Heart left ventricle (tissue), 13 donors: ENCODE measurements at regions not wholly inside any gene's neighbourhood (a gene's known extent, or its start where the extent isn't known, plus 50 kb on each side); places are given as distances from the start of the nearest gene placed in this dataset.

ENCODE experiments used
- CTCF ChIP-seq, 12 donors: fragments of 200-600 bp; sonication (generic) in 4 of 12; IDR thresholded peaks; one replicate each; pipeline versions ENCODE4 v1.5.0 to v1.8.0; 2018 to 2022; ENCODE audit warnings: antibody characterized with exemption in 12 of 12, mild to moderate bottlenecking in 5 of 12
- POLR2A ChIP-seq, 2 donors: fragments of 450-650 bp; IDR thresholded peaks; one replicate each; pipeline ENCODE4 v1.6.1; 2017; ENCODE audit warnings: antibody characterized with exemption in 2 of 2, mild to moderate bottlenecking in 2 of 2, moderate library complexity in 2 of 2
- donor health status: ischemic (EF 13 %, LVEDD 7.1; RV severe dilation, severe dysfunction).
- donor health status: DM: no; HTN: yes; CAD: no.
- donor health status: DM: no; HTN: no; CAD: no.
- donor health status: ischemic (EF 25% LVEDD 6.9; RV normal size, moderate dysfunction).
- donor health status: ischemic (EF 25% LVEDD 5.7; RV mildly dilated, moderate dysfunction).
- donor health status: ischemic (EF 35%, LVEDD 5.7; RV mildly dilated, moderate dysfunction).
- donor health status: nonischemic (EF 11% LVEDD 7.7; RV severe dilation, severe dysfunction).
- donor health status: DM: yes; HTN: yes; CAD: no.
- donor health status: PGD.
- donor health status: ischemic (EF 29% LVEDD 5.4; RV normal size, mild dysfunction).
- donor health status: nonischemic (EF 23%, LVEDD 6.1; RV moderate dilation, normal function).

DNA sequence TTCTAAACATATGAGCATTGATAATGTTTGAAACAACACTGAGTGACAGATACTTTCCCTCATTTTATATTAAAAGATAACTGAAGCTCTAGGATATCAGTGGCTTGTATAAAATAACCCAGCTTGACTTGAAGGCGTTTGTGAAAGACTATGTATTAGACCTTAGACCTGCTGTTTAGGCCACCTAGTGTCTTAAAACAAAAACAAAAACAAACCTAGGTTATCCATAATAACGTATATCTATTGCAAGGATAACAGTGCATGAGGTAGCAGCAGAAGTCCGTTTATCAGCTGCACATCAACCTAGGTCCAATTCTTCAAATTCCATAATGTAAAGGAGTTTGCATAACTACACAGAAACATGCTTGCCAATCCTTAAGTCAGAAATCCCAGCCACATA lies 79.5 kb upstream of the MAP2 start:
- TF ChIP-seq CTCF (IDR thresholded peaks at IDR 0.05) (no peak), POLR2A (IDR thresholded peaks at IDR 0.05) (no peak)
